Neuron (in vitro differentiated cells): ENCODE measurements at regions not wholly inside any gene's neighbourhood (a gene's known extent, or its start where the extent isn't known, plus 50 kb on each side); places are given as distances from the start of the nearest gene placed in this dataset.

Source experiments
- H2AFZ ChIP-seq: one replicate; pipeline ENCODE4 v1.6.1; 2013; ENCODE audit warnings: low read depth, mild to moderate bottlenecking, inconsistent platforms, low read length, moderate library complexity
- H3K27me3 ChIP-seq: one replicate; pipeline ENCODE4 v1.6.1; 2013; ENCODE audit warnings: low read length; ENCODE audit not compliant: insufficient read depth
- H3K36me3 ChIP-seq: one replicate; pipeline ENCODE4 v1.6.1; 2013; ENCODE audit warnings: low read length; ENCODE audit not compliant: insufficient read depth
- H3K4me1 ChIP-seq: one replicate; pipeline ENCODE4 v1.6.1; 2013; ENCODE audit warnings: low read length; ENCODE audit not compliant: insufficient read depth
- H3K4me3 ChIP-seq: 2 replicates; pipeline ENCODE4 v1.5.1; 2013; ENCODE audit warnings: mild to moderate bottlenecking, low read length, moderate library complexity
- H3K9me3 ChIP-seq: one replicate; pipeline ENCODE4 v1.6.1; 2013; ENCODE audit warnings: low read length

DNA sequence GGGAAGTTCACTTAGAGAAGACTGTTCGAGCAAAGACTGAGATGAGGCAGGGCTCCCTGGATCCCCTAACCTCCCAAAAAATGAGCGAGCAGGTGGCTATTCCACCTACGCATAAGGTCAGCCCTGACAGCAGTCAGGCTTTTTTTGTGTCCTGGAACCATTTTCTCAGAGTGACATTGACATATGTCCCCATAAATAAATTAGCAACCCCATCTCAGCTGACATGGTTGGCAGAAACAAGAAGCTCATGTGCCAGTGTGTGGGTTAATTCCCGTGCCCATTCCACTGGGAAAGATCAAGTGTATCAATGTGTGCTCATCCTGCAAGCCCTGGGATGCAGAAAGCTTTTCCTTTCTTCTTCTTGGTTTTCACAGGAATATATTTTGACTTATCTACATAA lies 740.4 kb upstream of the CELF4 start:
- Histone ChIP-seq H3K36me3 (no peaks in the 10 kb centered on the region), H2AFZ (no peak overlapping the region), H3K4me1 (no peaks in the 10 kb centered on the region), H3K9me3 (no peaks in the 10 kb centered on the region), H3K4me3 (no peak overlapping the region), H3K27me3 (no peaks in the 10 kb centered on the region)

DNA sequence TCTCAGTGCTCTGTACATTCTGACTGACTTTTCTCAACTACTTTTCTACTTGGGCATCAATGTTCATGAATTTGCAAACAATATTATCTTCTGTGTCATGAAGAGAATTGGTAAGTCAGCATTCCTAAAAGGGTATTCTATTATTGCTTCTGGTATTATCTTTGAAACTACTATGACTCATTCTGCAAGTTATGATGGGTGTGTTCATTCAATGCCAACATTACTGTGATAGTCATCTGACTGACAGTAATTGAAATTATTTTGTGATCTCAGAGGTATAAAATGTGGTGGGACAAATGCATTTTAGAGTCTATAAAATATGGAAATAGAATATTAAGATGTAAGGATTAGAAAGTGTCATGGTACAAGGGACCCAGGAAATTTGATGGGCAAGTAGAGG lies 736.0 kb upstream of the CELF4 start:
- Histone ChIP-seq H3K4me3 (no peak overlapping the region), H3K36me3 (no peaks in the 10 kb centered on the region), H3K4me1 (no peaks in the 10 kb centered on the region), H2AFZ (no peak overlapping the region), H3K27me3 (no peaks in the 10 kb centered on the region), H3K9me3 (no peaks in the 10 kb centered on the region)

GRCh38 chr18:38297910-38298309 lies 732.3 kb upstream of the CELF4 start:
- H3K9me3 ChIP-seq, result no peaks in the 10 kb centered on the region
- no peaks in the 10 kb centered on the region for H3K4me1 ChIP-seq
- no peak overlapping the region for H3K4me3 ChIP-seq
- H3K36me3 ChIP-seq, result no peaks in the 10 kb centered on the region
- no peak overlapping the region for H2AFZ ChIP-seq
- no peaks in the 10 kb centered on the region for H3K27me3 ChIP-seq

- no peaks in the 10 kb centered on the region for H3K27me3 ChIP-seq
- H3K36me3 ChIP-seq, result no peaks in the 10 kb centered on the region
- no peaks in the 10 kb centered on the region for H3K4me1 ChIP-seq
- H3K9me3 ChIP-seq, result no peaks in the 10 kb centered on the region
- no peak overlapping the region for H3K4me3 ChIP-seq
- no peak overlapping the region for H2AFZ ChIP-seq
Measured at GRCh38 chr18:38290229-38290628, 724.6 kb upstream of the CELF4 start.

DNA sequence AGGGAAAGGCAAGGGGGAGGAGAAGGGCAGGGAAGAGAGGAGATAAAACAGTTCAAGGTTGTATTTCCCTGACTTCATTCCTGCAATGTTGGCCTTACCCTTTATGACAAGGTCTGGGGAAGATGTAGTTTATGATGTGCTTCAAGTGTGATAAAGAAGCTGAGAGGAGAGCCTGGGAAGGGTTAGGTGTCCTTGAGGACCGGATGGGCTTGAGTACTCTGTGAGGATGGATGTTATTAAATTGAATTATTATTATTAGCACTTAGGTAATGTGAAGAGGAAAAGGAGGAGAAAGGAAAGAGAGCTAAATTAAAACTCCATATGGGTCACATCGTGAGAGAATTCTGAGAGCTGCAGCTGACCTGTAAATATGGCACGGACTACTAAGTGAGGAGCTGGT lies 719.4 kb upstream of the CELF4 start:
- H3K36me3 ChIP-seq, result no peaks in the 10 kb centered on the region
- H3K27me3 ChIP-seq, result no peaks in the 10 kb centered on the region
- no peak overlapping the region for H3K4me3 ChIP-seq
- no peak overlapping the region for H2AFZ ChIP-seq
- no peaks in the 10 kb centered on the region for H3K4me1 ChIP-seq
- H3K9me3 ChIP-seq, result no peaks in the 10 kb centered on the region

DNA sequence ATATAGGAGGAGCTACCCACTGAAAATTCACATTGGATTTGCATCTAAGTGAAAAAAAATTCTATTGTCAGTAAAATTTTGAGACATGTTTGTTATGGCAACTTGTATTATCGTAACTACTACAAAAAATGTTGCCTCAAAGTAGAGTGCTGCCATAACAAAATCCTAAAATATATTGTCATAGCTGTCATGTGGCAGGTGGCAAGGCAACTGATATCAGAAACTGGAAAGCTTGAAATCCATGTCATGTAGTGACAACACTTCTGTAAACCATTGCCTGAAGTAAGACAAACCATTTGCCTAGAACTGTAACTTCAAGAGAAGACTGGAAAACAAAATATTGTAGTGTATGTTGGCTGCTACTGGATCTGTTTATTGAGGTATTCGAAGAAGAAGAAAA lies 697.5 kb upstream of the CELF4 start:
- Histone ChIP-seq H3K4me3 (no peak overlapping the region), H2AFZ (no peak overlapping the region), H3K36me3 (no peaks in the 10 kb centered on the region), H3K4me1 (no peaks in the 10 kb centered on the region), H3K27me3 (no peaks in the 10 kb centered on the region), H3K9me3 (no peaks in the 10 kb centered on the region)

DNA sequence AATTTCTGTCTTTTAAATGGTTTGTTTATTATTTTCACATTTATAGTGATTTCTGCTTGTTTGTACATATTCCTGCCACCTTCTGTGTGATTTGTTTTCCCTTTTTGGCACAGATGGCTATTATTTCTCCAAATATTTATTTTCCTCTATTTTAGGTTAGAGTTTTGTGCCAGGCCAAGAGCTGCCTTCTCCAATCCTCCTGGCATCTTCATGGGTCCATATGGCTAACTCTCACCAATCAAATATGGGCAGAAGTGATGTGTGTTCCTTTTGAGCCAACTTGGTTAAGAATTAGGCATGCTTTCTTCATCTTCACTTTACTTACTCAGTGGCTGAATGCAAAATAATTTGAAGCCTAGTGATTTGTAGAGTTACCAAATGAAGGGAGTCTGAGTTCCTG lies 697.1 kb upstream of the CELF4 start:
- no peak overlapping the region for H3K4me3 ChIP-seq
- no peaks in the 10 kb centered on the region for H3K27me3 ChIP-seq
- H3K4me1 ChIP-seq, result no peaks in the 10 kb centered on the region

DNA sequence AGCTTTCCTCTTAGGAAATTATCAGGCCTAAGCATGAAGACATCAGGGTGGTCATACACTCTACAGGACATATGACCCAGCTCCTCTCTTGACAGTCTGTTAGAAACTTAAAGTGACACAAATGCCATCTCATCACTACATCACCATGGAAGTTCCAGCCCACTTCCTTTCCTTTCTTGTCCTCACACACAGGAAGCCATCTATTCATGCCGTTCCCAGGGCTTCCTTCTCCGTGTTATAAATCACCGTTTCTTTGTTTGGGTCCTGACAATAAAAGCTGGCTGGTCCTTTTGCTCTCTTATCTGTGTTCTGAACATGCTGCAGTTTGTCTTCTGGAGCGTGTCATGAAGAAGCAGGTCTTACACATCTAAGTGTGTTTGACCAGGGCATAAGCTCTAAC lies 692.1 kb upstream of the CELF4 start:
- no peaks in the 10 kb centered on the region for H3K27me3 ChIP-seq
- no peak overlapping the region for H3K4me3 ChIP-seq
- no peak overlapping the region for H2AFZ ChIP-seq
- H3K4me1 ChIP-seq, result no peaks in the 10 kb centered on the region
- H3K9me3 ChIP-seq, result no peaks in the 10 kb centered on the region
- H3K36me3 ChIP-seq, result no peaks in the 10 kb centered on the region

More for the DNA sequence above, 697.1 kb upstream of the CELF4 start:
- H3K9me3 ChIP-seq, result no peaks in the 10 kb centered on the region
- H3K36me3 ChIP-seq, result no peaks in the 10 kb centered on the region
- H2AFZ ChIP-seq, result no peak overlapping the region

DNA sequence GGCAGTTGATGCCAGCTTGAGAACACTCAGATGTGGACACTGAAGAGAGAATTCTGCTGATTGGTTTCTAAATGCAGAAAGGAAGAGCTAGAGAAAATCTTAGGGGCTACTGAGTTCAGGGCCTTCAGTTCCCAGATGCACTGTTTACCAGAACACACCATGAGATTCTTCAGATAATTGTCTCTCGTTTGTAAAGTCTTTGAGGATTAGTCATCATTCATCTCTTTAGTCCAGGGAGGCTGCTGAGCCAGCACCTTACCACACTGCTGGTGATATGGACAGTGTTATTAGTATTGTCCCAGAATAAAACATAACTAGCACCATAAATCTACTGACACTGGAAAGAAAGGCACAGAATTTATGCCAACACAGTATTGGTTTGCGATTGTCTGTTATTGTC lies 690.8 kb upstream of the CELF4 start:
- no peaks in the 10 kb centered on the region for H3K9me3 ChIP-seq
- no peaks in the 10 kb centered on the region for H3K27me3 ChIP-seq
- no peaks in the 10 kb centered on the region for H3K36me3 ChIP-seq
- no peak overlapping the region for H3K4me3 ChIP-seq
- H2AFZ ChIP-seq, result no peak overlapping the region
- no peaks in the 10 kb centered on the region for H3K4me1 ChIP-seq

- Histone ChIP-seq H3K36me3 (no peaks in the 10 kb centered on the region), H3K4me1 (no peaks in the 10 kb centered on the region), H2AFZ (no peak overlapping the region), H3K27me3 (no peaks in the 10 kb centered on the region), H3K9me3 (no peaks in the 10 kb centered on the region), H3K4me3 (no peak overlapping the region)
Measured at GRCh38 chr18:38250971-38251370, 685.4 kb upstream of the CELF4 start.

GRCh38 chr18:38244480-38244879 lies 678.9 kb upstream of the CELF4 start:
- no peaks in the 10 kb centered on the region for H3K27me3 ChIP-seq
- no peaks in the 10 kb centered on the region for H3K4me1 ChIP-seq
- no peaks in the 10 kb centered on the region for H3K9me3 ChIP-seq
- no peak overlapping the region for H2AFZ ChIP-seq
- no peak overlapping the region for H3K4me3 ChIP-seq
- no peaks in the 10 kb centered on the region for H3K36me3 ChIP-seq

GRCh38 chr18:38243291-38243690 lies 677.7 kb upstream of the CELF4 start:
- no peaks in the 10 kb centered on the region for H3K36me3 ChIP-seq
- no peak overlapping the region for H2AFZ ChIP-seq
- H3K4me3 ChIP-seq, result no peak overlapping the region

GRCh38 chr18:38241736-38242135 lies 676.1 kb upstream of the CELF4 start:
- no peak overlapping the region for H2AFZ ChIP-seq
- H3K4me3 ChIP-seq, result no peak overlapping the region
- H3K9me3 ChIP-seq, result no peaks in the 10 kb centered on the region
- H3K27me3 ChIP-seq, result no peaks in the 10 kb centered on the region
- no peaks in the 10 kb centered on the region for H3K4me1 ChIP-seq
- H3K36me3 ChIP-seq, result no peaks in the 10 kb centered on the region

More at GRCh38 chr18:38243291-38243690, 677.7 kb upstream of the CELF4 start:
- no peaks in the 10 kb centered on the region for H3K27me3 ChIP-seq
- no peaks in the 10 kb centered on the region for H3K9me3 ChIP-seq
- no peaks in the 10 kb centered on the region for H3K4me1 ChIP-seq

DNA sequence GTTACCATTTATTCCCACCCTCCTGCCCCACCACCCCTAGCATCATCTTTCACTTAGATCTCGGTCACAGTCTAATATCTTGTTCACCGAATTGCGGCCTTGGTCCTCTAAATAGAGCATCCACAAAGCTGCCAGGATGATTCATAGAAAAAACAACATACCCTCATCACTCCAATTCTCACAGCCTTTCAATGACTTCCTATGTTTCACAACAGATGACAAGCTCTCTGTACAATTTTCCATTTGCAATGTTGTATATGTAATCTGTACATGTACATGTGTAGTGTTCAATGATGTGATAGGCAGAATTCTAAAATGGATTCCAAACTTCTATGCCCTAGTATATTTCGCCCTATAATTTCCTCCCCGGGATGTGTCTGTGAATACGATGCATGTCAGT lies 675.6 kb upstream of the CELF4 start:
- Histone ChIP-seq H3K27me3 (no peaks in the 10 kb centered on the region), H3K9me3 (no peaks in the 10 kb centered on the region), H2AFZ (no peak overlapping the region), H3K4me3 (no peak overlapping the region), H3K4me1 (no peaks in the 10 kb centered on the region), H3K36me3 (no peaks in the 10 kb centered on the region)
